ENCODE measurements at regions not wholly inside any gene's neighbourhood (a gene's known extent, or its start where the extent isn't known, plus 50 kb on each side); places are given as distances from the start of the nearest gene placed in this dataset.

GRCh38 chr12:30263434-30263833 lies 432.2 kb downstream of the IPO8 start:
- ATAC-seq (ENCODE audit: low read depth) (no peak), DNase-seq (no peak)
- no TSS peak for BruUV-seq (replicated peaks)
- no peak for TF ChIP-seq MAZ (IDR thresholded peaks at IDR 0.05; ENCODE audit: borderline replicate concordance, low read depth, low read length)
- TF ChIP-seq, protein P1, sequence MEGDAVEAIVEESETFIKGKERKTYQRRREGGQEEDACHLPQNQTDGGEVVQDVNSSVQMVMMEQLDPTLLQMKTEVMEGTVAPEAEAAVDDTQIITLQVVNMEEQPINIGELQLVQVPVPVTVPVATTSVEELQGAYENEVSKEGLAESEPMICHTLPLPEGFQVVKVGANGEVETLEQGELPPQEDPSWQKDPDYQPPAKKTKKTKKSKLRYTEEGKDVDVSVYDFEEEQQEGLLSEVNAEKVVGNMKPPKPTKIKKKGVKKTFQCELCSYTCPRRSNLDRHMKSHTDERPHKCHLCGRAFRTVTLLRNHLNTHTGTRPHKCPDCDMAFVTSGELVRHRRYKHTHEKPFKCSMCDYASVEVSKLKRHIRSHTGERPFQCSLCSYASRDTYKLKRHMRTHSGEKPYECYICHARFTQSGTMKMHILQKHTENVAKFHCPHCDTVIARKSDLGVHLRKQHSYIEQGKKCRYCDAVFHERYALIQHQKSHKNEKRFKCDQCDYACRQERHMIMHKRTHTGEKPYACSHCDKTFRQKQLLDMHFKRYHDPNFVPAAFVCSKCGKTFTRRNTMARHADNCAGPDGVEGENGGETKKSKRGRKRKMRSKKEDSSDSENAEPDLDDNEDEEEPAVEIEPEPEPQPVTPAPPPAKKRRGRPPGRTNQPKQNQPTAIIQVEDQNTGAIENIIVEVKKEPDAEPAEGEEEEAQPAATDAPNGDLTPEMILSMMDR (conservative IDR thresholded peaks at IDR 0.05; ENCODE audit: low read depth, low read length), result no peak
- no peak for TF ChIP-seq MAFK (IDR thresholded peaks at IDR 0.05; ENCODE audit: low read depth, low read length)
- TF ChIP-seq CHD1 (IDR thresholded peaks at IDR 0.05; ENCODE audit: low read depth, low read length), result no peak
- no peak for TF ChIP-seq BHLHE40 (IDR thresholded peaks at IDR 0.05; ENCODE audit: low read depth, low read length)
- TF ChIP-seq RAD21 (IDR thresholded peaks at IDR 0.05; ENCODE audit: low read length), result no peak
- no peak for TF ChIP-seq RFX5 (IDR thresholded peaks at IDR 0.05; ENCODE audit: low read depth, low read length)
- TF ChIP-seq NFE2L2 (IDR thresholded peaks at IDR 0.05; ENCODE audit: low read depth, low read length), result no peak
- TF ChIP-seq SMC3 (IDR thresholded peaks at IDR 0.05; ENCODE audit: low read depth, low read length), result no peak
- TF ChIP-seq RCOR1 (IDR thresholded peaks at IDR 0.05; ENCODE audit: insufficient replicate concordance, low read length), result no peak
- TF ChIP-seq CEBPB (IDR thresholded peaks at IDR 0.05; ENCODE audit: low read depth, low read length), result no peak
- TF ChIP-seq POLR2A (IDR thresholded peaks at IDR 0.05; ENCODE audit: low read depth, low read length), result no peak
- TF ChIP-seq ELK1 (IDR thresholded peaks at IDR 0.05; ENCODE audit: borderline replicate concordance, low read depth, low read length), result no peak
- no peak for TF ChIP-seq FOS (IDR thresholded peaks at IDR 0.05; ENCODE audit: low read depth, low read length)
- TF ChIP-seq MXI1 (IDR thresholded peaks at IDR 0.05; ENCODE audit: borderline replicate concordance, low read depth, low read length), result no peak
- Histone ChIP-seq H3K9me3 (ENCODE audit: control insufficient read depth, insufficient read depth, low read length) (no peaks in the 10 kb centered on the region), H3K4me1 (ENCODE audit: control insufficient read depth, insufficient read depth, low read length) (no peaks in the 10 kb centered on the region), H3K9me1 (ENCODE audit: insufficient read depth, low read length) (no peaks in the 10 kb centered on the region), H3K4ac (ENCODE audit: low read depth, low read length) (no peak overlapping the region), H3K27me3 (ENCODE audit: control insufficient read depth, insufficient read depth, low read length) (no peaks in the 10 kb centered on the region), H3K4me2 (ENCODE audit: low read depth, low read length) (no peak overlapping the region), H3K27ac (ENCODE audit: insufficient read depth, low read length) (no peak overlapping the region), H4K8ac (ENCODE audit: low read depth in 2 of 2, low read length in 2 of 2) (no peak overlapping the region), H3K56ac (ENCODE audit: extremely low read depth, insufficient read depth, low read length) (no peak overlapping the region), H2BK20ac (ENCODE audit: low read depth, low read length) (no peak overlapping the region), H2AK5ac (ENCODE audit: low read depth, low read length) (no peak overlapping the region), H2BK5ac (ENCODE audit: low read depth, low read length, poor library complexity, severe bottlenecking) (no peak overlapping the region), H2AK9ac (replicated peaks; ENCODE audit: low read depth, low read length, poor library complexity) (no peak overlapping the region), H3K36me3 (ENCODE audit: control insufficient read depth, insufficient read depth, low read length) (no peaks in the 10 kb centered on the region), H3K79me1 (ENCODE audit: low read depth in 1 of 2, low read length in 2 of 2) (no peaks in the 10 kb centered on the region), H2BK15ac (ENCODE audit: low read depth, low read length) (no peak overlapping the region), H4K5ac (ENCODE audit: low read depth, low read length) (no peak overlapping the region), H3K14ac (replicated peaks; ENCODE audit: low read depth, low read length) (no peak overlapping the region), H2AFZ (replicated peaks; ENCODE audit: low read length, poor library complexity) (no peak overlapping the region), H4K20me1 (ENCODE audit: insufficient read depth, low read length) (no peaks in the 10 kb centered on the region), H3K4me3 (ENCODE audit: insufficient read depth, low read depth, low read length) (no peak overlapping the region), H3K23ac (ENCODE audit: low read depth, low read length) (no peak overlapping the region), H4K91ac (ENCODE audit: insufficient read depth, low read depth, low read length) (no peak overlapping the region), H3K18ac (ENCODE audit: low read depth, low read length) (no peak overlapping the region), H3K9ac (ENCODE audit: low read depth, low read length) (no peak overlapping the region), H2BK120ac (ENCODE audit: low read depth, low read length) (no peak overlapping the region)
- POLR2A ChIA-PET (ENCODE audit: unreplicated experiment), result no interaction called here
- dilution Hi-C loops (cut with HindIII; ENCODE audit: low sequenced_read_pairs, unreplicated experiment) (no loop called here), in situ Hi-C loops (cut with MboI; ENCODE audit: low sequenced_read_pairs) (no loop called here), intact Hi-C loops (cut with micrococcal nuclease) (no loop called here)
- WGBS, 2 experiments (ENCODE audit: extremely low coverage in 2 of 2, insufficient read length in 1 of 2), result no CpG with 5 or more reads among the region's 2 CpGs
- CTCF ChIA-PET, result no interaction called here
